OCI-LY3 (cell line): ENCODE measurements at regions not wholly inside any gene's neighbourhood (a gene's known extent, or its start where the extent isn't known, plus 50 kb on each side); places are given as distances from the start of the nearest gene placed in this dataset.

Source experiments
- EZH2phosphoT487 ChIP-seq: fragments of 200-600 bp; shearing (Covaris generic); IDR thresholded peaks from 2 replicates; pipeline ENCODE4 v1.6.1; 2018; ENCODE audit warnings: antibody characterized with exemption, mixed run types, low read depth
- TF ChIP-seq, protein P1 (sequence below): fragments of 200-600, 300-600 bp; sonication (generic); IDR thresholded peaks from 2 replicates; pipeline ENCODE4 v1.5.1; 2014; ENCODE audit warnings: antibody characterized with exemption, low read length, low read depth

GRCh38 chr12:63419154-63419553 lies 249.1 kb downstream of the DPY19L2 start:
- no peak for TF ChIP-seq EZH2phosphoT487
- TF ChIP-seq, protein P1, sequence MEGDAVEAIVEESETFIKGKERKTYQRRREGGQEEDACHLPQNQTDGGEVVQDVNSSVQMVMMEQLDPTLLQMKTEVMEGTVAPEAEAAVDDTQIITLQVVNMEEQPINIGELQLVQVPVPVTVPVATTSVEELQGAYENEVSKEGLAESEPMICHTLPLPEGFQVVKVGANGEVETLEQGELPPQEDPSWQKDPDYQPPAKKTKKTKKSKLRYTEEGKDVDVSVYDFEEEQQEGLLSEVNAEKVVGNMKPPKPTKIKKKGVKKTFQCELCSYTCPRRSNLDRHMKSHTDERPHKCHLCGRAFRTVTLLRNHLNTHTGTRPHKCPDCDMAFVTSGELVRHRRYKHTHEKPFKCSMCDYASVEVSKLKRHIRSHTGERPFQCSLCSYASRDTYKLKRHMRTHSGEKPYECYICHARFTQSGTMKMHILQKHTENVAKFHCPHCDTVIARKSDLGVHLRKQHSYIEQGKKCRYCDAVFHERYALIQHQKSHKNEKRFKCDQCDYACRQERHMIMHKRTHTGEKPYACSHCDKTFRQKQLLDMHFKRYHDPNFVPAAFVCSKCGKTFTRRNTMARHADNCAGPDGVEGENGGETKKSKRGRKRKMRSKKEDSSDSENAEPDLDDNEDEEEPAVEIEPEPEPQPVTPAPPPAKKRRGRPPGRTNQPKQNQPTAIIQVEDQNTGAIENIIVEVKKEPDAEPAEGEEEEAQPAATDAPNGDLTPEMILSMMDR: no peak
